Tibial nerve (tissue), 4 donors: ENCODE measurements at regions not wholly inside any gene's neighbourhood (a gene's known extent, or its start where the extent isn't known, plus 50 kb on each side); places are given as distances from the start of the nearest gene placed in this dataset.

Source experiments
- EP300 ChIP-seq, 2 donors: sonication (generic); formaldehyde crosslinking; IDR thresholded peaks; one replicate each; pipeline ENCODE4 v1.6.1; 2017; ENCODE audit warnings: antibody characterized with exemption in 2 of 2, mild to moderate bottlenecking in 1 of 2
- POLR2A ChIP-seq, 2 donors: fragments of 450-650 bp; IDR thresholded peaks; one replicate each; pipeline ENCODE4 v1.6.1; 2017; ENCODE audit warnings: antibody characterized with exemption in 2 of 2, mild to moderate bottlenecking in 2 of 2, moderate library complexity in 2 of 2
- TF ChIP-seq, protein P1 (sequence below), 5 experiments: fragments of 200-600 bp in 3 of 5; fragments of 450-650 bp in 2 of 5; sonication (generic) in 3 of 5; IDR thresholded peaks; one replicate each; pipeline ENCODE4 v1.5.1; 2016 to 2019; ENCODE audit warnings: antibody characterized with exemption in 5 of 5, mild to moderate bottlenecking in 3 of 5, moderate library complexity in 2 of 5

DNA sequence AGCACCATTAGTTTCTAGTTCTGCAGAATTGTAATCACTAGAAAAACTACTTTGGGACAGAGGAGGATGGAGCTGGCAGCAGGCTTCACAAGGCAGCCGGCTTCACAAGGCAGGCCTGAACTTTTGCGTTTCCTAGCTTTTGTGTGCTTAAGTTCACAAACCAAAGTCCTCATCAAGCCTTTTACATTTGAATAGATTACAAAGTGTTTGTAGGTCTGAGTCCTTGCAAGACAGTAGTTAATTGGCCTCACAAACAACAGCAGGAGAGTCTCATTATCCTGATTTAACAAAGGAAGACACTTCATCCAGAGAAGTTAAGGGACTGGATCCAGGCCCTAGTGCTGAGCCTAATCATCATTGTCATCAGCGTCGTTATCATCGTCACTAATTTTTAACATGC lies 147.8 kb upstream of the AUTS2 start:
- TF ChIP-seq, protein P1, sequence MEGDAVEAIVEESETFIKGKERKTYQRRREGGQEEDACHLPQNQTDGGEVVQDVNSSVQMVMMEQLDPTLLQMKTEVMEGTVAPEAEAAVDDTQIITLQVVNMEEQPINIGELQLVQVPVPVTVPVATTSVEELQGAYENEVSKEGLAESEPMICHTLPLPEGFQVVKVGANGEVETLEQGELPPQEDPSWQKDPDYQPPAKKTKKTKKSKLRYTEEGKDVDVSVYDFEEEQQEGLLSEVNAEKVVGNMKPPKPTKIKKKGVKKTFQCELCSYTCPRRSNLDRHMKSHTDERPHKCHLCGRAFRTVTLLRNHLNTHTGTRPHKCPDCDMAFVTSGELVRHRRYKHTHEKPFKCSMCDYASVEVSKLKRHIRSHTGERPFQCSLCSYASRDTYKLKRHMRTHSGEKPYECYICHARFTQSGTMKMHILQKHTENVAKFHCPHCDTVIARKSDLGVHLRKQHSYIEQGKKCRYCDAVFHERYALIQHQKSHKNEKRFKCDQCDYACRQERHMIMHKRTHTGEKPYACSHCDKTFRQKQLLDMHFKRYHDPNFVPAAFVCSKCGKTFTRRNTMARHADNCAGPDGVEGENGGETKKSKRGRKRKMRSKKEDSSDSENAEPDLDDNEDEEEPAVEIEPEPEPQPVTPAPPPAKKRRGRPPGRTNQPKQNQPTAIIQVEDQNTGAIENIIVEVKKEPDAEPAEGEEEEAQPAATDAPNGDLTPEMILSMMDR (IDR thresholded peaks at IDR 0.05), result no peak
- TF ChIP-seq POLR2A (IDR thresholded peaks at IDR 0.05) (no peak), EP300 (IDR thresholded peaks at IDR 0.05) (no peak)
